Heart left ventricle (tissue), 16 donors: ENCODE measurements at regions not wholly inside any gene's neighbourhood (a gene's known extent, or its start where the extent isn't known, plus 50 kb on each side); places are given as distances from the start of the nearest gene placed in this dataset.

Experiments
- ATAC-seq, 4 donors: fragments of 200-7000 bp; cut with Tn5 transposase; one replicate each; pipeline ENCODE4 v1.9.1; 2020 to 2022; ENCODE audit warnings: moderate library complexity in 4 of 4, mild to moderate bottlenecking in 3 of 4, moderate number of reproducible peaks in 1 of 4
- DNase-seq, 5 donors: peaks; one replicate each; pipeline ENCODE4 v3.0.0-alpha.2; 2020
- H3K27ac ChIP-seq, 12 donors: fragments of 200-600 bp; sonication (generic) in 4 of 12; one replicate each; pipeline versions ENCODE4 v1.5.0 to v1.8.0; 2016 to 2022; ENCODE audit warnings: mild to moderate bottlenecking in 2 of 12
- H3K27me3 ChIP-seq, 9 donors: fragments of 200-600 bp; sonication (generic) in 2 of 9; one replicate each; pipeline versions ENCODE4 v1.5.1 to v1.8.0; 2016 to 2022; ENCODE audit warnings: mild to moderate bottlenecking in 3 of 9
- H3K36me3 ChIP-seq, 9 donors: fragments of 200-600 bp; sonication (generic) in 2 of 9; one replicate each; pipeline versions ENCODE4 v1.5.0 to v1.8.0; 2018 to 2022; ENCODE audit warnings: mild to moderate bottlenecking in 2 of 9
- H3K4me1 ChIP-seq, 12 donors: fragments of 200-600 bp; sonication (generic) in 4 of 12; one replicate each; pipeline versions ENCODE4 v1.5.0 to v1.8.0; 2016 to 2022; ENCODE audit warnings: mild to moderate bottlenecking in 3 of 12
- H3K4me3 ChIP-seq, 12 donors: fragments of 200-600 bp; sonication (generic) in 4 of 12; one replicate each; pipeline versions ENCODE4 v1.5.0 to v1.8.0; 2017 to 2022; ENCODE audit warnings: mild to moderate bottlenecking in 9 of 12, moderate library complexity in 4 of 12
- H3K9me3 ChIP-seq, 12 donors: fragments of 200-600 bp; sonication (generic) in 4 of 12; one replicate each; pipeline versions ENCODE4 v1.5.0 to v1.8.0; 2016 to 2022; ENCODE audit warnings: mild to moderate bottlenecking in 1 of 12
- POLR2A ChIP-seq, 2 donors: fragments of 450-650 bp; IDR thresholded peaks; one replicate each; pipeline ENCODE4 v1.6.1; 2017; ENCODE audit warnings: antibody characterized with exemption in 2 of 2, mild to moderate bottlenecking in 2 of 2, moderate library complexity in 2 of 2
- WGBS, 4 donors: extraction: QIAGEN DNeasy Blood & Tissue Kit in 2 of 4; methylation state at CpG; one replicate each; pipeline versions ENCODE4 v1.1.5 to v1.1.7; 2013 to 2018; 5-methylcytosine and 5-hydroxymethylcytosine counted together
- intact Hi-C, 10 donors: fragments of 100-400 bp; cut with DNase I; formaldehyde crosslinking; loops; one replicate each; pipeline versions ENCODE4 v1.11.1 to v1.14.2; 2022
- TF ChIP-seq, protein P1 (sequence below), 12 donors: fragments of 200-600 bp; sonication (generic) in 4 of 12; IDR thresholded peaks; one replicate each; pipeline versions ENCODE4 v1.5.0 to v1.8.0; 2018 to 2022; ENCODE audit warnings: antibody characterized with exemption in 12 of 12, mild to moderate bottlenecking in 5 of 12
- donor health status: ischemic (EF 13 %, LVEDD 7.1; RV severe dilation, severe dysfunction).
- donor health status: healthy with polysubstance abuse.
- donor health status: DM: no; HTN: yes; CAD: no.
- donor health status: DM: no; HTN: no; CAD: no.
- donor health status: ischemic (EF 25% LVEDD 6.9; RV normal size, moderate dysfunction).
- donor health status: ischemic (EF 25% LVEDD 5.7; RV mildly dilated, moderate dysfunction).
- donor health status: healthy.
- donor health status: DM: yes; HTN: yes; CAD: no.
- donor health status: ischemic (EF 35%, LVEDD 5.7; RV mildly dilated, moderate dysfunction).
- donor health status: nonischemic (EF 11% LVEDD 7.7; RV severe dilation, severe dysfunction).
- donor health status: DM: yes; HTN: yes; CAD: no.
- donor health status: PGD.
- donor health status: ischemic (EF 29% LVEDD 5.4; RV normal size, mild dysfunction).
- donor health status: nonischemic (EF 23%, LVEDD 6.1; RV moderate dilation, normal function).

DNA sequence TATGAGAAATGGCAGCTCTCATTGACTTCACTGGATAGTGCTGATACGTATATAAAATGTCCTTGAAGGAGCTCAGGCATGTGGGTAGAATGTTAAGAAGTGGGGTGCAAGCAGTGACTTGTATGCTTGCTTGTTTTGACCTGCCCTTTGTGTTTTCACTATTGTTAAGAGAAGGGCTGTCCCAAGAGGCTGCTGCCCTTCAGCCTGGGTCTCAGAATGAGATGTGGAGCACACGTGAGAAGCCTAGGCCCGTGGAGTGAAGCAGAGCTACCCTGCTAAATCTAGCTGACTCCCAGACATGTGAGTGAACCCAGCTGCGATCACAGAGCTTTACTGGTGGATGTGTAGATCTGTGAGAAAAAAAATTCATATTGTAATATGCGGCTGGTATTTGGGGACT lies 305.3 kb upstream of the RGS17 start:
- H3K27ac ChIP-seq, result no peak overlapping the region
- no peaks in the 10 kb centered on the region for H3K27me3 ChIP-seq
- no peak overlapping the region for H3K4me3 ChIP-seq
- no peaks in the 10 kb centered on the region for H3K36me3 ChIP-seq
- intact Hi-C loops, result no loop called here
- TF ChIP-seq, protein P1, sequence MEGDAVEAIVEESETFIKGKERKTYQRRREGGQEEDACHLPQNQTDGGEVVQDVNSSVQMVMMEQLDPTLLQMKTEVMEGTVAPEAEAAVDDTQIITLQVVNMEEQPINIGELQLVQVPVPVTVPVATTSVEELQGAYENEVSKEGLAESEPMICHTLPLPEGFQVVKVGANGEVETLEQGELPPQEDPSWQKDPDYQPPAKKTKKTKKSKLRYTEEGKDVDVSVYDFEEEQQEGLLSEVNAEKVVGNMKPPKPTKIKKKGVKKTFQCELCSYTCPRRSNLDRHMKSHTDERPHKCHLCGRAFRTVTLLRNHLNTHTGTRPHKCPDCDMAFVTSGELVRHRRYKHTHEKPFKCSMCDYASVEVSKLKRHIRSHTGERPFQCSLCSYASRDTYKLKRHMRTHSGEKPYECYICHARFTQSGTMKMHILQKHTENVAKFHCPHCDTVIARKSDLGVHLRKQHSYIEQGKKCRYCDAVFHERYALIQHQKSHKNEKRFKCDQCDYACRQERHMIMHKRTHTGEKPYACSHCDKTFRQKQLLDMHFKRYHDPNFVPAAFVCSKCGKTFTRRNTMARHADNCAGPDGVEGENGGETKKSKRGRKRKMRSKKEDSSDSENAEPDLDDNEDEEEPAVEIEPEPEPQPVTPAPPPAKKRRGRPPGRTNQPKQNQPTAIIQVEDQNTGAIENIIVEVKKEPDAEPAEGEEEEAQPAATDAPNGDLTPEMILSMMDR (IDR thresholded peaks at IDR 0.05), result no peak
- TF ChIP-seq POLR2A (IDR thresholded peaks at IDR 0.05), result no peak
- ATAC-seq (no peak), DNase-seq (no peak)
- no peaks in the 10 kb centered on the region for H3K4me1 ChIP-seq
- WGBS, 4 donors, result 45 to 52% (median 49%) methylated on average over 5 of the region's 5 CpGs
- no peaks in the 10 kb centered on the region for H3K9me3 ChIP-seq

DNA sequence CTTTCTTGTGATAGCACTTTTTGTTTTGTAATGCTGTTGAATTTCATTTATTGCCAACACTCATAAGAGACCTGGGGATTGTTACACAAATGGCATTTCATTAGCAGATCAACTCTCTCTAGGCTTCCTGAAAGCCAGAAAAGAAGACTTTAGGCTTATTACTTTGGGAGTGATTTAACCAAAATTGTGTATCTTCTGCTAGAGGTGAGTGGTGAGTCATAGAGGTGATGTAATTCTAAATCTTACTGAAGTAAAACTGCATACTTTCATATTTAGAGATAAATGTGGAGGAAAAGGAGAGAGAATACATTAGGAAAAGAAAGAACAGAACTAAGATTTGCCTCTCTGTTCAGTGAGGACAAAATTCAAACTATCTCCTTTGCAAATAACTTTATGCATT lies 304.7 kb upstream of the RGS17 start:
- Histone ChIP-seq H3K9me3 (no peaks in the 10 kb centered on the region), H3K27ac (no peak overlapping the region), H3K36me3 (no peaks in the 10 kb centered on the region), H3K4me1 (no peaks in the 10 kb centered on the region), H3K4me3 (no peak overlapping the region), H3K27me3 (no peaks in the 10 kb centered on the region)
- DNase-seq (no peak), ATAC-seq (no peak)
- TF ChIP-seq POLR2A (IDR thresholded peaks at IDR 0.05), result no peak
- TF ChIP-seq, protein P1 (IDR thresholded peaks at IDR 0.05), result no peak
- intact Hi-C loops, result no loop called here

DNA sequence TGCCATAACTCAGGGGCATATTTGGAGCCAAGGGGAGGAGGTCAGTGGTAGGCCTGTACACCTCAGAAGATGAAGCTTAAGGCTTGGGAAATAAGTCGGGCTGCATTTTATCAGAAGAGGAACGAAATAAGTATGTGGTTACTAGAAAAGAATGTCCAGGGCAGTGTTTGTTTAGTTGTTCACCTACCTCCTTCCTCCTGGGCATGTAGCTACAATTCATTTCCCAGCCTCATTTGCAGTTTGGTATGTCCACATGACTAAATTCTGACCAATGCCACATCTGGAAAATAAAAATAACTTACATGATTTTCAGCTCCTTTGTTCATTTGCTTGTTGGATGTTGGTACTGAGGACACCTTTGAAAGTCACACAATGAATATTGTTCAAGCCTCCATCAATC lies 294.5 kb upstream of the RGS17 start:
- H3K9me3 ChIP-seq, result no peaks in the 10 kb centered on the region
- no peak overlapping the region for H3K27ac ChIP-seq
- no peak for TF ChIP-seq POLR2A (IDR thresholded peaks at IDR 0.05)
- TF ChIP-seq, protein P1 (IDR thresholded peaks at IDR 0.05), result no peak
- ATAC-seq (no peak), DNase-seq (no peak)
- 53 to 67% (median 66%) methylated on average over 2 of the region's 2 CpGs for WGBS, 4 donors
- intact Hi-C loops, result no loop called here
- no peaks in the 10 kb centered on the region for H3K36me3 ChIP-seq
- H3K4me3 ChIP-seq, result no peak overlapping the region
- H3K4me1 ChIP-seq, result no peaks in the 10 kb centered on the region
- no peaks in the 10 kb centered on the region for H3K27me3 ChIP-seq

DNA sequence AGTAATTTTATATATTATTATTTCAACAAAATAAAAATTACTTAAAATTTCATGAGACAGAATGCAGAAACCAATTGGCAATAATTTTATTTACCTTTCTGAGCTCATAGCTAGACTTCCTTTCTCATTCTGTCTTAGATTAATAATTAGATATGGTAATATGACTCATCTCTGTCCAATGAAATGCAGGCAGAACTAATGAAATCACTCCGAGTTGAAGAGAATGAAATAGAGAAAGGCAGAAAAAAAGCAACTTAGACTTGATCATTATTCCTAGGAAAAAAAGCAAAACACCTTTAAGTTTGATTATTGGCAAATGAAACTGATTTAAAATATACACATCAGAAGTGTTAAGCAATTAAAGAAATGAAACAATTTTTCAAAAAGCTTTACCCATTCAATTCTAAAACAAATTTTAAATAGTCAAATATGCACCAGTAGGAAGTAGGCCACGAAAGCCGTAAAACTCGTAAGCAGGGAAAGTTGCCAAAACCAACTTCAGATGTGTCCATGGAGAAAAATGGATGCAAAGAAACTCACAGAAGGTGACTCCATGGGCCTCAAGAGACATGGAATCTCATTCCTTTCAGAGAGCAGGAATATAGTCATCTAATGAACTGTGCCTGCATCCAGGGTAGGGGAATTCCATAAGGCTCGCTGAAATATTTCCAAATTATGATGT lies 293.8 kb upstream of the RGS17 start:
- intact Hi-C loops, result no loop called here
- WGBS, 4 donors, result 49 to 72% (median 58%) methylated on average over 5 of the region's 5 CpGs
- H3K4me1 ChIP-seq, result no peaks in the 10 kb centered on the region
- ATAC-seq, result no peak
- no peak for DNase-seq
- no peak overlapping the region for H3K4me3 ChIP-seq
- no peak overlapping the region for H3K27ac ChIP-seq
- H3K27me3 ChIP-seq, result no peaks in the 10 kb centered on the region
- no peaks in the 10 kb centered on the region for H3K9me3 ChIP-seq
- TF ChIP-seq, protein P1 (IDR thresholded peaks at IDR 0.05), result no peak
- TF ChIP-seq POLR2A (IDR thresholded peaks at IDR 0.05), result no peak
- no peaks in the 10 kb centered on the region for H3K36me3 ChIP-seq
